GM21529 (cell line): ENCODE measurements at regions not wholly inside any gene's neighbourhood (a gene's known extent, or its start where the extent isn't known, plus 50 kb on each side); places are given as distances from the start of the nearest gene placed in this dataset.

Experiments
- ATAC-seq: cut with Tn5 transposase; IDR thresholded peaks from one replicate; pipeline ENCODE4 v1.9.1; 2021; ENCODE audit not compliant: unreplicated experiment

GRCh38 chr11:59263225-59263894, 50.6 kb upstream of the MPEG1 start:
- ATAC-seq = no peak
